Muscle of arm (tissue), 1 donor: ENCODE measurements at regions not wholly inside any gene's neighbourhood (a gene's known extent, or its start where the extent isn't known, plus 50 kb on each side); places are given as distances from the start of the nearest gene placed in this dataset.

Experiments used
- DNase-seq: peaks from one replicate; pipeline ENCODE4 v3.0.0-alpha.2; 2013

DNA sequence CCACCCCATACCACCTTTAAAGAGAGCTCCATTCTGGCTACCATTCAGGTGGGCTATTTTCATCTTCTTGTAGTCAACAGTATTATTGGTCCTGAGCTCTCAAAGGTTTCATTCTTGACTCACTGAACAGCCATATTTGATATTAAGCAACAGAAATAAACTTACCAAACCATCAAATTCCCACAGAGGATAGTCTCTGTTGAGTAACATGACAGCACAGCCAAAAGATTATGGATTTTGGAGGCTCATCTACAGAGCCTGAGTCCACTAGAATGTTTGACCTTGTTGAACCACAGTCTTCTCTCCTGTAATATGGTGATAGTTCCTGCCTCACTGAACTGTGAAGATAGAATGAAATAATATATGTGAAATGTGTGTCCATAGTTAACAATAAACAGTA, 276.3 kb upstream of the LDB2 start:
- DNase-seq, result no peak

DNA sequence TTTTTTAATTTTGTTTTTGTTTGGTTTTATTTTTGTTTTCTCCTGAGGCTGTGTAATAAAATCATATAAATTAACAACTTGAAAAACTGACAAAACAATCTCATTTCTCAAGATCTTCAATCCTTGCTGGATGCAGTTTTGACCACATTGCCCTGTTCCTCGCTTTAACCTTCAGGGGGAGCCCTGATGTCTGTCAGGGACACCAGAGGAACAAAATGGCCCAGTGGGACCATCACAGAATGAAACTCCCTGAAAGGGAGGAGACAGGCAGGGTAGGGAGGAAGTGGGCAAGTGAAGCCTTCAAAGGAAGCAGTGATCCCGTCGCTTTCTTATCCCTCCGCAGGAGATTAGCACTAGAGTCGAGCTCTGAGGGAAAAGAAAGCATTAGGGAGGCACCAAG, 274.9 kb upstream of the LDB2 start:
- no peak for DNase-seq

DNA sequence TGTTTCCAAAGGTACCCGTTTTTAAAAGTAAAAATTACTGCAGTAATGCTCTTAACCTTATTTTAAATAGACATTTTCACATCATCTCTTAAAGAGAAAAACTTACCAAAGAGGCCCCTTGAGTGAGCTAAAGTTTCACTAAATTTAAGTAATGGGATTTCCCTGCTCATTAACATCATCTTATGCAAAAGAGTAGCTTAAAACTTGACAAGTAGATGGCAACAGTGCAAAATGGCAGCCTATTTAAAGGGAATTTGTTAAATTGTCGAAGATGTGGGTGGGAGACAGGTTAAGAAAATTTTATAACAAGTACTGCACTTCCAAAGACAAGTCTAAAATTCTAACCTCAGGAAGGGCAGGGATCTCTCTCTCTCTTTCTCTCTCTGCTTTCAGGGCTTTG, 271.7 kb upstream of the LDB2 start:
- no peak for DNase-seq

DNA sequence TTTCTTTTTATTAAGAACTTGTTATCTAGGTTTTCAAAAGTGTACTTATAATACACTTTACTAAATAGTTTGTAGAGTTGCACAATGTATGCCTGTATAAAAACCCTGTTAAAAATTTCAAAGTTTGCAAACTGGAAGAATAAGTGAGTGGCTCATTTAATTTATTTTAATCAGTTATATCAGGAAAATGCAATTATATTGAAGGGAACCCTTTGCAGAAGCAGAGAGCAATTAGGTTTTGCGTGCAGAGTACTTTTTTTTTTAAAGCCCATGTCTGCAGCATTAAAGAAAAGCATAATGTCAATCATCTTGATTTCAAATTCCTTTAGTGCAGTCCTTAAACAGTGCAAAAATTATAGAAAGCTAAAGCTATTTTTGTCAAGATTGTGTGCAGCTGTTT, 271.3 kb upstream of the LDB2 start:
- no peak for DNase-seq

DNA sequence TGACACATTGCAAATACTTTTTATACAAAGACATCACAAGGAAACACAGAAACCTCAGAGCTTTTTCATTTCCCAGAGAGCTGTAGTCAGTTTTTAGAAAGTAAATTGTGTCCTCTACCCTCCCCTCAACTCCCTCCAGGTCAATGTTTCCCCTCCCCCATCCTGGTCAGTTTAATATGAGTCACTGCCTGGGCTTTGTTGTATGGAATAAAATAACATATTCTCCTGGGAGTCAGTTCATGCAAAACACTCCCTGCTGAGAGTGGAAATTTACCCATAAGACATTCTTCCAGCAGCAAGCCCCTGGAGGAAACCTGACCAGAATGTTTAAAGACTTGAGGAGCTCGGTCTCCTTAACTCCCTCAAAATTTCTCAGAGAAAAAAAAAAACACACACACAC, 270.1 kb upstream of the LDB2 start:
- DNase-seq, result no peak

DNA sequence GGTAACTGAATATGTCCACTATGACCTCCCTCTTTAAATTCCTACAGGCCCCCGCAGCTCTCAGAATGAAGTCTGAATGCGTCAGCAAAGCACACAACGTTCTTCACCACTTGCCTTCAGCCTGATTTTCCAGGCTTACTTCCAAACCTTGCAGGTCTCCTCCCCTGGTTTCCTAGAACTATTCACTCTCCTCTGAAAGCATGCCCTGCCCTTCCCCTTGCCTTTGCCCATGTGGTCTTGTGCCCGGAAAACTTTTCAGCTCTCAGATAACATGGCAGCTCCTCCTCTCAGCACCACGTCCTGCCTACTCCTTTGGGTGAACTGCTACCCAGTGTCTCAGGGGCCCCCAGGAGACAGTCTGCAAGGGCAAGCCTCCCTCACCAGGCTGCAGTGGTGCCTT, 268.5 kb upstream of the LDB2 start:
- no peak for DNase-seq

DNA sequence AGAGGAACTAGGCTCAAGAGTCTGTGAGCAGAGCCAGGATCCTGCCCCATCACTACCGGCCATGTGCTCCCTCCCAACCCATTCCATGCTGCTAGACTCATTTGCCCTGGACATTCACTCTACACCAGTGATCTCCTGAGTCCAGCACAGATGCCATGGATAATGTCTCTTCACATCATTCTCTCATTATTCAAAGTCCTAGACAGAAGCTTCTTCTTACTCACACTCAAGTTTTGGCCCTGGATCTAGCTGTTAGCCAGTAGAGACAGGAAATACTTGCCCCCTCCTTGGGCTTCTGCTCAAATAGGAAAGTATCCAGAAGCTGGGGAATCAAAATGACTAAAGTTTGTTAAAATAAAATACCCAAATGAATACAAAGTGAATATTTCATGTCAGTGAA, 266.8 kb upstream of the LDB2 start:
- no peak for DNase-seq

DNA sequence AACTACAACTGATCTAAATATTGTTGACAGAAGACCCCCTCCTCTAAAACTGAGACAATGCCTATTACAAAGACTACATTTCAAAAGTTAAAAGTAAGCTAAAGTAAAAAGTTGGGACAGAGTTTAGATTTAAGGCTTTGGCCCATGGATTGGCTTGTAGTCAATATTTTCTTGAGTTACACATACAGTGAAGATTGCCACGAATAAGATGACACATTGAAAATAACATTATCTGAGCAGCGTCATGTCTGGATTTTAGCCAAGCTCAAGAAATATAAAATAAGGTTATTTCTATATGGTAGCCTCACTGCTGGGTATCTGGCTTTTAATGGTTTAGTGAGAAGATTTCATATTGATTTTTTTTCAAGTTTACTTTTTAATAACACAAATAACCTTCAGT, 266.2 kb upstream of the LDB2 start:
- no peak for DNase-seq

DNA sequence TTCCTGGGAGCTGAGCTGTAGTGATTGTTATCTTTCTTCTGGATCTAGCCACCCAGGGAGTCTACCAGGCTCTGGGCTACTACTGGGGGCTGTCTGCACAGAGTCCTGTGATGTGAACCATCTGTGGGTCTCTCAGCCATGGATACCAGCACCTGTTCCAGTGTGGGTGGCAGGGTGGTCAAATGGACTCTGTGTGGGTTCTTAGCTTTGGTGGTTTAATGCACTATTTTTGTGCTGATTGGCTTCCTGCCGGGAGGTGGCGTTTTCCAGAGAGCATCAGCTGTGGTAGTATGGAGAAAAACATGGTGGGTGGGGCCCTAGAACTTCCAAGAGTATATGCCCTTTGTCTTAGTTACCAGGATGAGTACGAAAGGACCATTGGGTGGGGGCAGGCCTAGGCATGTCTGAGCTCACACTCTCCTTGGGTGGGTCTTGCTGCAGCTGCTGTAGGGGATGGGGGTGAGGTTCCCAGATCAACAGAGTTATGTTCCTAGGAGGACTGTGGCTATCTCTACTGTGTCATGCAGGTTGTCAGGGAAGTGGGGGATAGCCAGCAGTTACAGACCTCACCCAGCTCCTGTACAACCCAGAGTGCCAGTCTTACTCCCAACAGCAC, 264.8 kb upstream of the LDB2 start:
- DNase-seq, result no peak

DNA sequence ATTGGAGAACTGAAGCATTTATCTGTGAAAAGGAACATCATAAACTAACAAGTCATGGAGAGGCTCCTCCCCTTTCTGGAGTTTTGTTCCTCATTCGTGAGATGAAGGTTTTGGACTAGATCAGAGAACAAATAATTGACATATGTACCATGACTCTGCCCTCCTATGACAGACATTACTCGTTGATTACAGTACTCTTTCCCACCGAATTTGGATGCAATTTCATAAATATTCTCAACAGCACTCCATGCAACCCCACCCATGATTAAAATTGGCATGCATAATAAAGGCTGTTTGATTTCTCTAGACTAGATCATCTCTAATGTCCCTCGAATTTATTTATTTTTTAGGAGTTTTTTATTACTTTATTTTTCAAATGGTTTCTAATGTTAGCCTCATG, 258.9 kb upstream of the LDB2 start:
- no peak for DNase-seq

DNA sequence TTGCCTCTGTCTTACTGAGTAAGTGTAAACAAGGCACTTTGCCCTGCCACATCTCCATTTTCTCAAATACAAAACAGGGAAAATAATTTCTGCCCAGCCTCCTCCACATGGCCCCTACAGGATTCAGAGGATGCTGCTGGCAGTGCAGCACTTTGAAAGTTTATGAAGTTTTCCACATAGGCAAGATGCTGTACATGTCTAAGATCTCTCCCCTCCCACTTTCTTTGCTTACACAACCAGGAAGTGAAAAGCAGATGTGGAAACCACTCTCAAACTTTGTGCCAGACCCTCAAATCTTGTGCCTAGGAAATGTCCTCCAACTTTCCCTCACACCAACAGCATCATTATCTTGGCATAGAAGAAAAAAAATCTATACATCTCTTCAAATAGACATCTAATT, 257.0 kb upstream of the LDB2 start:
- no peak for DNase-seq

DNA sequence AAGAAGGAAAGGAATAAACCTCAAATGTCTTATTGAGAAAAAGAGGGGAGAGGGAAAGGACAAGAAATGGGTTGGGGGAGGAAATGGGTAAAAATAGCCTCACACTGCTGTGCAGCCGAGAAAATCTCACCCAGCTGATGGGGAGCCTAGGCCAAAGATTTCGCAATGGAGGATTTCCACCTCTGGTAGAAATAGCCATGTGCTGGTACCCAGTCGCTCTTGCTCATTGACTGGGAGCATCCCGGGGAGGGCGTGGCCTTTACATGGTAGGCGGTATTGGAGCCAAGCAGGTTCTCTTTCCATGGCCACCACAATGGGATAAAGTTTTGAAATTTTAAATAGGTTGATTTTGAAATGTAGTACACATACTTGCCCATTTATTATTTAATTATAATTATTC, 255.1 kb upstream of the LDB2 start:
- no peak for DNase-seq

DNA sequence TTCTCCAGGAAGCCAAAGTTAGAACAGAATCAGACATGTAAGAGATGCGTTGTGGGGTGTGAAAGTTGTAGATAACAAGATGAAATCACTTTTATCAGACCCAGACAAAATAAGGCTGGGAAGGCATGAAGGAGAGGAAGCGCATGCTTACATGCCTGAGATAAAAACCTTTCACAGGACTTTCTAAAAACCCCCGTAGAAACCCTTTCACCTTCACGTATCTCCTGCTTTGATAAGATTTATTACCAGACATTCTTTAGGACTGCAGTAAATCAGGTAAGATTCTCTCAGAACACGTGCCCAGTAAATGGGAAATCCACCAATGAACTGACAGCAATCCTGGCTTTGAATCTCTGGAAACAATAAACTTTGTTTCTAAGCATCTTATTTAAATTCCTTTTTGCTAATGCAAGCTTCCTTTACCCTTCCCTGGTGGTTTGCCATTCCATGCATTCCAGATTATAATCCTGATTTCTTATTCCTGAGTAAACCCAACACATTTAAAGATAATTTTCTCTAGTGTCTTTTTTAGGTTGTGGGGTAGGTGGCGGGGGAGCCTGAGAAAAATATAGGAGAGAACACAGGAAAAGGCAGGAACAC, 254.6 kb upstream of the LDB2 start:
- no peak for DNase-seq

DNA sequence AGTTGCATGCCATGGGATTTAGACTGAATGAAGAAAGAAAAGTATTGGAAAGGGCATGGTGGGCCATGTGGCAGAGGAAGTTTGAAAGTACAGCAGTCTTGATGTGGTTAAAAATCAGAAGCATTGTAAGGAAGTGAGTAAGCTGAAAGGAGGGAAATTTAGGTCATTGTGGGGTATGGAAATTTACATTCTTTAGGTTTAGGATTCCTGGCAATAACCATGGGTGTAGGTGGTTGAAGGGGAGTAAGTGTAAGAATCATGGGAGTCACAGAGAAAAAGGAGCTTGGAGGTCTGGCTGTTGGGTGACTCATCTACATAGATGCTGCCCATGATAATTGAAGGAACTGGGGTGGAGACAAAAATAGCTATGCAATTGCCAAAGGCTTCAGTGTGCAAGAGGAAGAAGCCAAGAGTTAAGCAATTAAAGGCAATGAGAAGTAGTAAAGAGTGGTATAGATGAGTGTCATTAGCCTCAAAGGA, 243.8 kb upstream of the LDB2 start:
- DNase-seq, result no peak

DNA sequence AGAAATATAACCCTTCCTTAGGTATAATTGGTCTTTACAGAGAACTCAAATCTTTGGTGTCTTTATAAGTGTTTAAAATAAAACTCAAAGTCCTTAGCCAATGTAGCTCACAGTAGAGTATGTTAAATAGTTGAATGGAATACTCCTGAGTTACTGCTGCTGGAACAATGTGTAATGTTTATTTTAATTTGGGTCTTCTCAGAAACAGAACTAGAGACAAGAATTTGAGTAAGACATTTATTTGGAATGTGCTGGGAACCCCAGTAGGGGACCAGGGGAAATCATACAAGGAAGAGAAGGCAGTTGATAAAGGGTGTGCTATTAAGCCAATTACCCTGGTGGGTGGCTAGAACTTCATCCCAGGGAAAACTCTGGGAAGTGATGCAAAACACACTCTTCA, 240.4 kb upstream of the LDB2 start:
- no peak for DNase-seq

DNA sequence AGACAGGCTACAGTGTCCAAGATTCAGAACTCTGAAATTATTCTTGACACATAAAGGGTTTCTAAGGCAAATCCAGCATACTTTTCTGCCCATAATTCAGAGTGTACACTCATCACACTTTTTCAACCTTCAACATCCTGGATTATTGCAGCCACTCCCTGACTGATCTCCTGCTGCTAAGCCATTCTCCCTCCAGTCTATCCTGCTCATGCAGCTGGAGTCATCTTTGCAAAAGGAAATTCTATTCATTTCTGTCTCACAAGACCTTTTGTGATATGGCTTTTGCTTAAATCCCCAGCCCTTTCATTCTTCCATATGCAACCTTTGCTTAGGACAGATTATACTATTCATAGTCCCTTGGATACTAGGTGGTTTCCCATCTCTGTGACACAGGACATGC, 236.1 kb upstream of the LDB2 start:
- DNase-seq, result no peak

DNA sequence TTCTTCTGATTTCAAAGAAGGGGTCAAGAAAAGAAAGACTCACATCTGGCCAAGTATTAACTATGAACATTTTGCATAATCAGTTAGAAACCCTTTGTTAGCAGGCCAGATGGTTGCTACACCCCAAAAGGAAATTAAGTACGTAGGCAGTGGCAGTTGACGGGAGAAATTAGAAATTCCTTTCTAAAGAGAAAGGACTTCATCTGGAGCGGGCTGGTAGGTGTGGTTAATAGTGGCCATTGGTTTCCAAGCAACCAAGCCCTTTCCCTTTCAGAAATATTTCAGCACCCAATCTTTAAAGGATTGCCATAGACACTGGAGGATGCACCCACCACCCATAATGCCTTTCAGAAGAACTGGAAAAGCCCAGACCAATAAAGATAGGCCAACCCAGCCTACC, 235.7 kb upstream of the LDB2 start:
- no peak for DNase-seq

DNA sequence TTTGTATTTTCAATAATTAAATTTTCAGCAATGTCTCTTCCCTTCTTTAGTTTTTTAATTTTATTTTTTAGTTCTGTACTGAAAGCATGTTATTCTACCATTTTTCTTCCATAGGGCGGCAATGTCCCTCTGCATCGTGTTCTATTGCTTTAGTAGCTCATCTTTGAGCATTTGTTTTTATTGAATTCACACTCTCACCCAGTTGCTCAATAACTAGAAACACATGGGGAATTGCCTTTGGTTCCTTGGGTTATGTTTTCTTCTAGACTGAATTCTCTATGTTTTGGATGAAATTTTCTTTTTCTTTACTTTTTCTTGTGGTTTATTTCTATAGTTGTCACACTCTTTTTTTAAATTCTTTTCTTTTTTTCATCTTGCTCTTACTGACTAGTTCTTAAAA, 233.8 kb upstream of the LDB2 start:
- no peak for DNase-seq

DNA sequence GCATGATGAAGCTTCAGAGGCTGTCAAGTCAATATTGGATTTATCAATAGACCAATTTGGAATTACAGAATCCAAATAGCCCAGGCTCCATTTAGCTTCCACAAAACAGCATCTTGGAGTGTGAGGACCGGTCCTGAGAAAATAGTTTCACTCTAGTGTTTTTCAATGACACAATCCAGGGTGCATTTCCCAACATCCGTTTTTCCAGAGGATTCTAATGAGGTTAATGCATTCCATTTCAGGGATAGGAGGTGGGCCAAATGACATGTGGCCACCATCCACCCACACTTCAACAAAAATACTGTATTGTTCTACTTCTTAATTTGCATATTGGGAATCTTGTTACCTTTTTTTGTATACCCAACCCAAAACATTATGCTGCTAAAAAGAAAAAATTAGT, 229.8 kb upstream of the LDB2 start:
- no peak for DNase-seq

DNA sequence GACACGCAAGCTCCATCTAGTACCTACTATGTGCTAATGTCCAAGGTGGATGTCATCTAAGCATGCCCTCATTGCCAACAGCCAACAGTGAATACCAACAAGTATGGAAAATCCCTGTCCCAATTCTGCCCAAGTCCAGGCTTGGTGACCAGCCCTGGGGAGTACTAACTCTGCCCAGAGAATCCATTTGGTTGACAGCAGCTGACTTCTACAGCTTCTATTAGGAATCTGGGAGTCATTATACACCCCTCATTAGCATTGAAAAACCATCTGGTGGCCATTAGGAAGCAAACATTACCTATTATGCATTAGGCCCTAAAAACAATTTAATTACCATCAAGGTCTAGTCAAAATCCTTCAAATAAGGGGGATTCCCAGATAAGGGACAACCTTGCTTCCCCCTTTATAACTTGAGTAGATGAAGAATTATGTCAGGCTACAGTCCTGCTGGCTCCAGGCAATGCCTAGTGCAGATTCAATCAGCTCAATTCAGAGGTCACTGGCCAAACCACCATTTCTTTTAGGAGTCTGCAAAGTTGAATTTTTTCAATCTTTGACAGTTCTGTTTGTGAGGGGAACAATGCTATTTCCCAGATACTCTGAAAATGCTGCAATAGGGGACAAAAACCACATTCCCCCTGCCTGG, 228.0 kb upstream of the LDB2 start:
- DNase-seq, result no peak

DNA sequence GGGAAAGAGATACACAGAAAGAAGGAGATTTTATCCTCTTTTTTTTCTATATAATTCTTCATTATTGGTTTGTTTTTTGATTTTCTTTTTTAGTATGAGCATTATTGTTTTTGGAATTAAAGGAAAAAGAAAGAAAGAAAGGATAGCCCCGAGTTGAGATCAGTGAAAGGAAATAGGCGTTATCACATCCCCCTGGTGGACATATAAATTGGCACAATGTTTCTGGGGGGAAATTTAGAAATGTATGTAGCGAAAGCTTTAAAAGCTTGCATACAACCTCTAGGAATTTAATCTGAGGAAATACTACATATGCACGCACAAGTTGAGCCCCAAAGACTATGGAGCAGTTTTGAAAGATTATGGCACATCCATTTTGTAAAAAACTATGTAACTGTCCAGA, 226.3 kb upstream of the LDB2 start:
- no peak for DNase-seq

DNA sequence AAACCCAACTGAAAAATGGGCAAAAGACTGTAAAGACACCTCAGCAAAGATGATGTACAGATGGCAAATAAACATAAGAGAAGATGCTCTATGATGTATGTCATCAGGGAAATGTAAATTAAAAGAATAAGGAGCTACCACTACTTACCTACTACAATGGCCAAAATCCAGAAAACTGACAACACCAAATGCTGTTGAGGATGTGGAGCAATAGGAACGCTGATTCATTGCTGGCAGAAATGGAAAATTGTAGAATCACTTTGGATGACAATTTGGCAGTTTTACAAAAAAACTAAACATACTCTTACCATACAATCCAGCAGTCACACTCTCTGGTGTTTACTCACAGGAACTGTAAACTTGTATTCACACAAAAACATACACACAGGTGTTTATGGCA, 222.3 kb upstream of the LDB2 start:
- DNase-seq, result no peak

DNA sequence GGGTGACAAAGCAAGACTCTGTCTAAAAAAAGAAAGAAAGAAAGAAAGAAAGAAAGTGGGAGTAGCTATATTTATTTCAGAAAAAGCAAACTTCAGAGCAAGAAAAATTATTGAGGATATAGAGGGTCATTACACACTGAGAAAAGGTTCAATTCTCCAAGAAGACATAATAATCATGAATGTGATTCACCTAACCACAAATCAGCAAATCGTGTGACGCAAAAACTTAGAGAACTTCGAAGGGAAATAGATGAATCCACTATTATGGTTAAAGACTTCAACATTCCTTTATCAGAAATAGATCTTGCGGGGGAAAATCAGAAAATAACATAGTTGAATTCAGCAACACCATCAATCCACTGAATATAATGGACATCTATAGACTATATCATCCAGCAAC, 219.3 kb upstream of the LDB2 start:
- no peak for DNase-seq

DNA sequence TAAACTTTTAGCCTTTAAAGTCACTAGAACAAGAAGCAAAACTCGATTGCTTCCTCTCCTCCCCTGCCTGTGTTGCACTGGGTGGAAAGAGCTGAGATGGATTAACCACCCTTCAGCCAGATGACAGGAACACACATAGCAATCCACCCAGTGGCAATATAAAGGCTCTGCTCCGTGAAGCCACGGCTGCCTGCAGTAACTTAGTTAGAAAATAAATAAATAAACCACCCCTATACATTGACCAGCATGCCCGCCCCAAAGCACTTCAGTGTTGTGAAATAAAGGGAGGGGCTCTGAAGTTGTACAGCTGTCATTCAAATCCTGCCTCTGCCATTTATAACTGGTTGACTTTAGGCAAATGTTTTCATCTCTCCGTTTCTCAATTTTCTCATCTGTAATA, 217.1 kb upstream of the LDB2 start:
- no peak for DNase-seq
